ENCODE measurements at regions not wholly inside any gene's neighbourhood (a gene's known extent, or its start where the extent isn't known, plus 50 kb on each side); places are given as distances from the start of the nearest gene placed in this dataset.

- POLR2A ChIA-PET (ENCODE audit: unreplicated experiment), result no interaction called here
- TF ChIP-seq CTCF (conservative IDR thresholded peaks at IDR 0.05) (no peak), EZH2 (IDR thresholded peaks at IDR 0.05; ENCODE audit: low read depth) (no peak)
- Histone ChIP-seq H3K79me2 (ENCODE audit: low read depth) (no peaks in the 10 kb centered on the region), H3K27ac (no peak overlapping the region), H2AFZ (no peak overlapping the region), H3K4me2 (no peak overlapping the region), H3K36me3 (ENCODE audit: low read depth) (no peaks in the 10 kb centered on the region), H4K20me1 (ENCODE audit: insufficient read depth) (no peaks in the 10 kb centered on the region), H3K27me3 (ENCODE audit: insufficient read depth, low read depth) (no peaks in the 10 kb centered on the region), H3K9me2 (ENCODE audit: insufficient read depth) (no peaks in the 10 kb centered on the region), H3F3A (ENCODE audit: insufficient read depth, low read depth) (no peaks in the 10 kb centered on the region), H3K9me3 (ENCODE audit: insufficient read depth, low read depth) (no peaks in the 10 kb centered on the region), H3K4me3 (no peak overlapping the region), H3K4me1 (replicated peaks; ENCODE audit: insufficient read depth) (peaks cover 7% of the 10 kb centered on the region)
- DNase-seq, result no peak
- CTCF ChIA-PET, result no interaction called here
- no TSS peak for BruUV-seq (replicated peaks)
- intact Hi-C loops (cut with micrococcal nuclease; ENCODE audit: unreplicated experiment), result no loop called here
These were observed 117.0 kb downstream of the KCNRG start for GRCh38 chr13:50131920-50132903.

GRCh38 chr13:50132904-50133357 lies 117.7 kb downstream of the KCNRG start:
- Histone ChIP-seq H2AFZ (no peak overlapping the region), H3F3A (ENCODE audit: insufficient read depth, low read depth) (no peaks in the 10 kb centered on the region), H3K27me3 (ENCODE audit: insufficient read depth, low read depth) (no peaks in the 10 kb centered on the region), H3K4me2 (no peak overlapping the region), H3K9me2 (ENCODE audit: insufficient read depth) (no peaks in the 10 kb centered on the region), H3K9me3 (ENCODE audit: insufficient read depth, low read depth) (no peaks in the 10 kb centered on the region), H3K79me2 (ENCODE audit: low read depth) (no peaks in the 10 kb centered on the region), H3K27ac (no peak overlapping the region), H3K36me3 (ENCODE audit: low read depth) (no peaks in the 10 kb centered on the region), H4K20me1 (ENCODE audit: insufficient read depth) (no peaks in the 10 kb centered on the region), H3K4me1 (replicated peaks; ENCODE audit: insufficient read depth) (0 out of 2 replicates have a peak, but pooled peaks cover 5% of the 10 kb centered on the region), H3K4me3 (no peak overlapping the region)
- TF ChIP-seq EZH2 (IDR thresholded peaks at IDR 0.05; ENCODE audit: low read depth), result no peak
- TF ChIP-seq CTCF (conservative IDR thresholded peaks at IDR 0.05), result no peak
- intact Hi-C loops (cut with micrococcal nuclease; ENCODE audit: unreplicated experiment), result no loop called here
- DNase-seq, result no peak
- ChIA-PET POLR2A (ENCODE audit: unreplicated experiment) (no interaction called here), CTCF (no interaction called here)
- no TSS peak for BruUV-seq (replicated peaks)

- Histone ChIP-seq H3K4me1 (replicated peaks; ENCODE audit: insufficient read depth) (0 out of 2 replicates have a peak, but pooled peaks cover 5% of the 10 kb centered on the region), H3K27me3 (ENCODE audit: insufficient read depth, low read depth) (no peaks in the 10 kb centered on the region), H3K4me3 (no peak overlapping the region), H3K36me3 (ENCODE audit: low read depth) (no peaks in the 10 kb centered on the region), H3K27ac (no peak overlapping the region), H2AFZ (no peak overlapping the region), H3K9me2 (ENCODE audit: insufficient read depth) (no peaks in the 10 kb centered on the region), H4K20me1 (ENCODE audit: insufficient read depth) (no peaks in the 10 kb centered on the region), H3K4me2 (no peak overlapping the region), H3F3A (ENCODE audit: insufficient read depth, low read depth) (no peaks in the 10 kb centered on the region), H3K9me3 (ENCODE audit: insufficient read depth, low read depth) (no peaks in the 10 kb centered on the region), H3K79me2 (ENCODE audit: low read depth) (no peaks in the 10 kb centered on the region)
- CTCF ChIA-PET, result no interaction called here
- intact Hi-C loops (cut with micrococcal nuclease; ENCODE audit: unreplicated experiment), result no loop called here
- no TSS peak for BruUV-seq (replicated peaks)
- POLR2A ChIA-PET (ENCODE audit: unreplicated experiment), result no interaction called here
- DNase-seq, result no peak
- no peak for TF ChIP-seq CTCF (conservative IDR thresholded peaks at IDR 0.05)
- TF ChIP-seq EZH2 (IDR thresholded peaks at IDR 0.05; ENCODE audit: low read depth), result no peak
These were observed 118.2 kb downstream of the KCNRG start for GRCh38 chr13:50133358-50133953.

Measured in PC-9 (cell line).